BJ (cell line): ENCODE measurements at regions not wholly inside any gene's neighbourhood (a gene's known extent, or its start where the extent isn't known, plus 50 kb on each side); places are given as distances from the start of the nearest gene placed in this dataset.

Experiments
- CTCF ChIA-PET: fragments of 350-600 bp; formaldehyde crosslinking; extraction: SDS; loops from one replicate; lab custom pipeline; 2021; ENCODE audit warnings: antibody characterized with exemption, inconsistent platforms; lab: Yijun Ruan, JAX
- POLR2A ChIA-PET: fragments of 300-600 bp; sonication (Branson Sonifier 250); formaldehyde crosslinking; extraction: SDS; loops from one replicate; lab custom pipeline; 2021; ENCODE audit warnings: antibody characterized with exemption; lab: Charles Lee
- DNase-seq: peaks from one replicate; pipeline ENCODE4 v3.0.0-alpha.2; 2011; ENCODE audit warnings: low read depth
- H3K27me3 ChIP-seq: 2 replicates; pipeline ENCODE4 v1.6.0; 2011; ENCODE audit warnings: low read length; ENCODE audit not compliant: control insufficient read depth, insufficient read depth
- H3K36me3 ChIP-seq: 2 replicates; pipeline ENCODE4 v1.5.1; 2011; ENCODE audit warnings: low read length; ENCODE audit not compliant: control insufficient read depth, insufficient read depth
- H3K4me3 ChIP-seq: 2 replicates; pipeline ENCODE4 v1.5.1; 2011; ENCODE audit warnings: low read depth, mild to moderate bottlenecking, control low read depth, low read length
- CTCF ChIP-seq: IDR thresholded peaks from 2 replicates; pipeline ENCODE4 v1.5.1; 2011; ENCODE audit warnings: low read depth, mild to moderate bottlenecking, control low read depth, inconsistent platforms, low read length, moderate library complexity; ENCODE audit not compliant: insufficient read depth

DNA sequence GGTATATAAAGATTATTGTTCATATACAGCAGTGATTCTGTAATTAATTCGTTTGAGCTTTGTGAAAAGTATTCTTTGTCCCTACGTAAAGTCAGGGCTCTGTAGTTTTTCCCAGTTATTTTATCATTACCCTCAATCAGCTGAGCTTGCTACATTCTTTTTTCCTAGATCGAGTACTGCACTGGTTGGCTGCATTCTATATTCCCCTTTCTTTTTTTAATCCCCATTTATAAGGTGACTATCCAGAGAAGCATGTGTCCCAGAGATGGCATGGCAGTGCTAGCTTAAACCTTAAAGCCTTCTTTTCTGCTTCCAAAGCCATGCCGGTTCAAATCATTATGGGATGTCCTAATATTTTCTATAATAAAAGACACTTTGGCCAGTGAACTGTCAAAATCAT, 230.1 kb upstream of the CELF2 start:
- no peak for DNase-seq
- Histone ChIP-seq H3K4me3 (no peak overlapping the region), H3K27me3 (no peaks in the 10 kb centered on the region), H3K36me3 (no peaks in the 10 kb centered on the region)
- CTCF ChIA-PET, result interaction anchor here (1.5 kb wide), 1 partner anchor 11 kb away, joined by 5 read pairs; no protein-coding TSS in a partner anchor
- POLR2A ChIA-PET, result interaction anchor here (0.6 kb wide), 1 partner anchor 263 kb away, joined by 3 read pairs; no protein-coding TSS in a partner anchor
- no peak for TF ChIP-seq CTCF

GRCh38 chr10:10788761-10789160, 228.9 kb upstream of the CELF2 start:
- no peak for TF ChIP-seq CTCF
- ChIA-PET POLR2A (no interaction called here), CTCF (no interaction called here)
- no peak for DNase-seq
- Histone ChIP-seq H3K36me3 (no peaks in the 10 kb centered on the region), H3K27me3 (no peaks in the 10 kb centered on the region), H3K4me3 (no peak overlapping the region)

DNA sequence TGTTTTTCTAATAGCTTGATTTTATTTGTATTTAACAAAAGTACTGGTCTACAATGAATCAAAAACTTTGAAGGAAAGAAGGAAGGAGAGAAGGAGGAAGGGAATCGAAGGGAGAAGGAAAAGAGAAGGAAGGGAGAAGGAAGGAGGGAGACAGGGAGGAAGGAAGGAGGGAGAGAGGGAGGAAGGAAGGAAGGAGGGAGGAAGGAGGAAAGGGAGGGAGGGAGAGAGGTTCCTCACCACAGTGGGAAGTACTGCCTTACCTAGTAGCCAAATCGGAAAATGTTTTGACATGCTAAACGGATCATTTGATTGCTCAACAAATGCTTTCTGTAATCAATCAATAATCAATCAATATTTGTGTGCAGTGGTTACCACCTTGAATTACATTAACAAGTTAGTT, 225.8 kb upstream of the CELF2 start:
- DNase-seq, result no peak
- Histone ChIP-seq H3K27me3 (no peaks in the 10 kb centered on the region), H3K4me3 (no peak overlapping the region), H3K36me3 (no peaks in the 10 kb centered on the region)
- ChIA-PET POLR2A (no interaction called here), CTCF (interaction anchor here (0.6 kb wide), 1 partner anchor 204 kb away, joined by 3 read pairs; no protein-coding TSS in a partner anchor)
- no peak for TF ChIP-seq CTCF

GRCh38 chr10:10792681-10793080, 225.0 kb upstream of the CELF2 start:
- ChIA-PET CTCF (interaction anchor here (1.2 kb wide), 1 partner anchor 13 kb away, joined by 3 read pairs; no protein-coding TSS in a partner anchor), POLR2A (interaction anchor here (0.5 to 0.6 kb wide), 3 partner anchors 23 to 371 kb away, joined by 3 to 13 read pairs (median 3); no protein-coding TSS in a partner anchor)
- Histone ChIP-seq H3K27me3 (no peaks in the 10 kb centered on the region), H3K4me3 (no peak overlapping the region), H3K36me3 (no peaks in the 10 kb centered on the region)
- peak; percentile 60 for DNase-seq
- TF ChIP-seq CTCF, result no peak

GRCh38 chr10:10794046-10794445, 223.6 kb upstream of the CELF2 start:
- POLR2A ChIA-PET, result interaction anchor here (0.5 kb wide), 1 partner anchor 36 kb away, joined by 8 read pairs; no protein-coding TSS in a partner anchor
- Histone ChIP-seq H3K36me3 (no peaks in the 10 kb centered on the region), H3K4me3 (no peak overlapping the region), H3K27me3 (no peaks in the 10 kb centered on the region)
- CTCF ChIA-PET, result interaction anchor here (0.9 to 1.2 kb wide), 2 partner anchors 12 to 17 kb away, joined by 3 read pairs; no protein-coding TSS in a partner anchor
- DNase-seq, result no peak
- no peak for TF ChIP-seq CTCF
